BLaER1 (cell line): ENCODE measurements at regions not wholly inside any gene's neighbourhood (a gene's known extent, or its start where the extent isn't known, plus 50 kb on each side); places are given as distances from the start of the nearest gene placed in this dataset.
"Not testable (repeated sequence)": the region's sequence is repeated elsewhere in the genome, so short reads cannot be mapped to it uniquely, and the experiment has no call there.

Experiments used
- H3K27ac ChIP-seq: shearing (Covaris generic); formaldehyde crosslinking; 2 replicates; pipeline ENCODE4 v1.8.1; 2022
- H3K27me3 ChIP-seq: shearing (Covaris generic); formaldehyde crosslinking; 2 replicates; pipeline ENCODE4 v1.8.1; 2022
- H3K36me3 ChIP-seq: shearing (Covaris generic); formaldehyde crosslinking; 2 replicates; pipeline ENCODE4 v1.8.1; 2022
- H3K4me1 ChIP-seq: shearing (Covaris generic); formaldehyde crosslinking; 2 replicates; pipeline ENCODE4 v1.8.1; 2022
- H3K4me2 ChIP-seq: shearing (Covaris generic); formaldehyde crosslinking; 2 replicates; pipeline ENCODE4 v1.8.1; 2022
- H3K4me3 ChIP-seq: shearing (Covaris generic); formaldehyde crosslinking; 2 replicates; pipeline ENCODE4 v1.8.1; 2022
- H3K9ac ChIP-seq: shearing (Covaris generic); formaldehyde crosslinking; 2 replicates; pipeline ENCODE4 v1.8.1; 2022
- H3K9me3 ChIP-seq: shearing (Covaris generic); formaldehyde crosslinking; 2 replicates; pipeline ENCODE4 v1.8.1; 2022
- H4K20me1 ChIP-seq: shearing (Covaris generic); formaldehyde crosslinking; 2 replicates; pipeline ENCODE4 v1.8.1; 2022
- Cebpa-rat ChIP-seq: shearing (Covaris generic); IDR thresholded peaks from 2 replicates; pipeline ENCODE4 v1.8.1; 2022

- H4K20me1 ChIP-seq = no peaks in the 10 kb centered on the region
- H3K9ac ChIP-seq = no peak overlapping the region
- no peaks in the 10 kb centered on the region for H3K36me3 ChIP-seq
- H3K9me3 ChIP-seq = no peaks in the 10 kb centered on the region
- no peaks in the 10 kb centered on the region for H3K4me1 ChIP-seq
- no peak for TF ChIP-seq Cebpa-rat
- no peak overlapping the region for H3K27ac ChIP-seq
- no peak overlapping the region for H3K4me2 ChIP-seq
- no peak overlapping the region for H3K4me3 ChIP-seq
- H3K27me3 ChIP-seq = no peaks in the 10 kb centered on the region
These were observed 183.2 kb upstream of the PTPRZ1 start for GRCh38 chr7:121689749-121690148.

GRCh38 chr7:121681700-121682099 is 191.3 kb upstream of the PTPRZ1 start:
- no peaks in the 10 kb centered on the region for H3K4me1 ChIP-seq
- no peaks in the 10 kb centered on the region for H3K27me3 ChIP-seq
- no peaks in the 10 kb centered on the region for H3K9me3 ChIP-seq
- H4K20me1 ChIP-seq = no peaks in the 10 kb centered on the region
- no peaks in the 10 kb centered on the region for H3K36me3 ChIP-seq
- H3K4me2 ChIP-seq = no peak overlapping the region
- no peak overlapping the region for H3K4me3 ChIP-seq
- no peak overlapping the region for H3K9ac ChIP-seq
- H3K27ac ChIP-seq = no peak overlapping the region
- no peak for TF ChIP-seq Cebpa-rat

- no peak overlapping the region for H3K9ac ChIP-seq
- no peak overlapping the region for H3K4me3 ChIP-seq
- no peaks in the 10 kb centered on the region for H4K20me1 ChIP-seq
- H3K27ac ChIP-seq = no peak overlapping the region
- H3K9me3 ChIP-seq = no peaks in the 10 kb centered on the region
- H3K4me2 ChIP-seq = no peak overlapping the region
- no peak for TF ChIP-seq Cebpa-rat
- H3K4me1 ChIP-seq = no peaks in the 10 kb centered on the region
- H3K27me3 ChIP-seq = no peaks in the 10 kb centered on the region
- H3K36me3 ChIP-seq = no peaks in the 10 kb centered on the region
These were observed 196.8 kb upstream of the PTPRZ1 start for GRCh38 chr7:121676168-121676567.

GRCh38 chr7:121674455-121674854 is 198.5 kb upstream of the PTPRZ1 start:
- not testable (repeated sequence) for H4K20me1 ChIP-seq, H3K27me3 ChIP-seq, H3K27ac ChIP-seq

GRCh38 chr7:121669144-121669543 is 203.8 kb upstream of the PTPRZ1 start:
- no peak overlapping the region for H3K9ac ChIP-seq
- H3K36me3 ChIP-seq = no peaks in the 10 kb centered on the region
- H3K27me3 ChIP-seq = no peaks in the 10 kb centered on the region
- H4K20me1 ChIP-seq = no peaks in the 10 kb centered on the region
- no peaks in the 10 kb centered on the region for H3K4me1 ChIP-seq
- H3K9me3 ChIP-seq = no peaks in the 10 kb centered on the region
- no peak for TF ChIP-seq Cebpa-rat
- no peak overlapping the region for H3K4me3 ChIP-seq
- no peak overlapping the region for H3K27ac ChIP-seq
- H3K4me2 ChIP-seq = no peak overlapping the region

More at GRCh38 chr7:121674455-121674854, 198.5 kb upstream of the PTPRZ1 start:
- not testable (repeated sequence) for H3K9me3 ChIP-seq, H3K36me3 ChIP-seq, H3K4me3 ChIP-seq, H3K9ac ChIP-seq, H3K4me2 ChIP-seq, H3K4me1 ChIP-seq

GRCh38 chr7:121666306-121666705 is 206.7 kb upstream of the PTPRZ1 start:
- Histone ChIP-seq H3K4me3 (no peak overlapping the region), H3K4me2 (no peak overlapping the region), H3K4me1 (no peaks in the 10 kb centered on the region), H4K20me1 (no peaks in the 10 kb centered on the region), H3K9me3 (no peaks in the 10 kb centered on the region), H3K27me3 (no peaks in the 10 kb centered on the region), H3K36me3 (no peaks in the 10 kb centered on the region), H3K27ac (no peak overlapping the region), H3K9ac (no peak overlapping the region)
- TF ChIP-seq Cebpa-rat = no peak

GRCh38 chr7:121643320-121643719 is 229.6 kb upstream of the PTPRZ1 start:
- Histone ChIP-seq H3K4me2 (no peak overlapping the region), H3K4me1 (no peaks in the 10 kb centered on the region), H4K20me1 (no peaks in the 10 kb centered on the region), H3K36me3 (no peaks in the 10 kb centered on the region), H3K9me3 (no peaks in the 10 kb centered on the region), H3K4me3 (no peak overlapping the region), H3K27ac (no peak overlapping the region), H3K27me3 (no peaks in the 10 kb centered on the region), H3K9ac (no peak overlapping the region)
- no peak for TF ChIP-seq Cebpa-rat

GRCh38 chr7:121639705-121640104 is 233.3 kb upstream of the PTPRZ1 start:
- H3K36me3 ChIP-seq = no peaks in the 10 kb centered on the region

GRCh38 chr7:121638286-121638685 is 234.7 kb upstream of the PTPRZ1 start:
- H3K4me2 ChIP-seq = no peak overlapping the region
- H3K4me3 ChIP-seq = no peak overlapping the region
- H3K36me3 ChIP-seq = no peaks in the 10 kb centered on the region

More at GRCh38 chr7:121639705-121640104, 233.3 kb upstream of the PTPRZ1 start:
- Histone ChIP-seq H3K9me3 (no peaks in the 10 kb centered on the region), H3K4me3 (no peak overlapping the region), H4K20me1 (no peaks in the 10 kb centered on the region), H3K4me2 (no peak overlapping the region), H3K9ac (no peak overlapping the region), H3K4me1 (no peaks in the 10 kb centered on the region), H3K27ac (no peak overlapping the region), H3K27me3 (no peaks in the 10 kb centered on the region)
- no peak for TF ChIP-seq Cebpa-rat

GRCh38 chr7:121634356-121634755 is 238.2 kb upstream of the FAM3C start:
- H3K4me2 ChIP-seq = no peak overlapping the region

More at GRCh38 chr7:121638286-121638685, 234.7 kb upstream of the PTPRZ1 start:
- H3K4me1 ChIP-seq = peaks cover 5% of the 10 kb centered on the region; the same call in 1 of the 2 replicates
- no peak overlapping the region for H3K9ac ChIP-seq
- TF ChIP-seq Cebpa-rat = no peak
- H3K27ac ChIP-seq = no peak overlapping the region
- H4K20me1 ChIP-seq = no peaks in the 10 kb centered on the region
- no peaks in the 10 kb centered on the region for H3K9me3 ChIP-seq
- no peaks in the 10 kb centered on the region for H3K27me3 ChIP-seq

GRCh38 chr7:121633186-121633585 is 237.1 kb upstream of the FAM3C start:
- H3K4me3 ChIP-seq = no peak overlapping the region
- no peak for TF ChIP-seq Cebpa-rat
- no peaks in the 10 kb centered on the region for H3K36me3 ChIP-seq
- H3K9me3 ChIP-seq = no peaks in the 10 kb centered on the region
- H3K4me2 ChIP-seq = 0 out of 2 replicates have a peak overlapping the region, but pooled peaks have one; percentile 7
- peaks cover 8% of the 10 kb centered on the region; the same call in 1 of the 2 replicates for H3K4me1 ChIP-seq
- H3K9ac ChIP-seq = no peak overlapping the region
- no peak overlapping the region for H3K27ac ChIP-seq
- no peaks in the 10 kb centered on the region for H3K27me3 ChIP-seq
- no peaks in the 10 kb centered on the region for H4K20me1 ChIP-seq

More at GRCh38 chr7:121634356-121634755, 238.2 kb upstream of the FAM3C start:
- no peaks in the 10 kb centered on the region for H3K9me3 ChIP-seq
- H3K4me3 ChIP-seq = no peak overlapping the region
- H3K27ac ChIP-seq = no peak overlapping the region
- H3K36me3 ChIP-seq = no peaks in the 10 kb centered on the region
- no peaks in the 10 kb centered on the region for H4K20me1 ChIP-seq
- H3K9ac ChIP-seq = no peak overlapping the region
- peaks cover 8% of the 10 kb centered on the region; the same call in 1 of the 2 replicates for H3K4me1 ChIP-seq
- TF ChIP-seq Cebpa-rat = no peak
- no peaks in the 10 kb centered on the region for H3K27me3 ChIP-seq
